Ectodermal cell (in vitro differentiated cells): ENCODE measurements at regions not wholly inside any gene's neighbourhood (a gene's known extent, or its start where the extent isn't known, plus 50 kb on each side); places are given as distances from the start of the nearest gene placed in this dataset.

Source experiments
- H3K27ac ChIP-seq: 2 replicates; pipeline ENCODE4 v1.7.0; 2013; ENCODE audit warnings: mild to moderate bottlenecking, low read depth, low read length; ENCODE audit not compliant: insufficient read depth, poor library complexity, severe bottlenecking
- H3K27me3 ChIP-seq: 2 replicates; pipeline ENCODE4 v1.7.0; 2013; ENCODE audit warnings: mild to moderate bottlenecking, low read length; ENCODE audit not compliant: insufficient read depth, control insufficient read depth, poor library complexity, severe bottlenecking
- H3K36me3 ChIP-seq: one replicate; pipeline ENCODE4 v1.7.0; 2013; ENCODE audit warnings: low read length; ENCODE audit not compliant: control insufficient read depth, insufficient read depth
- H3K4me1 ChIP-seq: one replicate; pipeline ENCODE4 v1.7.0; 2013; ENCODE audit warnings: low read length; ENCODE audit not compliant: control insufficient read depth, insufficient read depth
- H3K4me3 ChIP-seq: 2 replicates; pipeline ENCODE4 v1.7.0; 2013; ENCODE audit warnings: low read depth, low read length, control low read depth; ENCODE audit not compliant: insufficient read depth
- H3K9me3 ChIP-seq: 2 replicates; pipeline ENCODE4 v1.7.0; 2013; ENCODE audit warnings: mild to moderate bottlenecking, low read length, moderate library complexity; ENCODE audit not compliant: control insufficient read depth
- WGBS, 2 experiments: methylation state at CpG; one replicate each; pipeline ENCODE4 v1.1.7; 2013; ENCODE audit warnings: missing lambda C conversion rate in 2 of 2; 5-methylcytosine and 5-hydroxymethylcytosine counted together

GRCh38 chr14:86799244-86799647, 1193.7 kb downstream of the GALC start:
- no peak overlapping the region for H3K27ac ChIP-seq
- no peak overlapping the region for H3K4me3 ChIP-seq
- 96% methylated on average over 1 to 2 of the region's 2 CpGs for WGBS, 2 experiments
- H3K4me1 ChIP-seq, result no peaks in the 10 kb centered on the region
- H3K9me3 ChIP-seq, result no peaks in the 10 kb centered on the region
- no peaks in the 10 kb centered on the region for H3K36me3 ChIP-seq
- no peaks in the 10 kb centered on the region for H3K27me3 ChIP-seq

- H3K4me3 ChIP-seq, result no peak overlapping the region
Observed at GRCh38 chr14:86798330-86798729, 1194.7 kb downstream of the GALC start.

GRCh38 chr14:86797075-86797351, 1196.0 kb downstream of the GALC start:
- Histone ChIP-seq H3K9me3 (no peaks in the 10 kb centered on the region), H3K4me1 (no peaks in the 10 kb centered on the region), H3K4me3 (no peak overlapping the region), H3K36me3 (no peaks in the 10 kb centered on the region), H3K27ac (no peak overlapping the region), H3K27me3 (no peaks in the 10 kb centered on the region)
- WGBS, 2 experiments, result 83 to 95% methylated on average over 2 of the region's 2 CpGs

More at GRCh38 chr14:86798330-86798729, 1194.7 kb downstream of the GALC start:
- Histone ChIP-seq H3K36me3 (no peaks in the 10 kb centered on the region), H3K9me3 (no peaks in the 10 kb centered on the region), H3K27me3 (no peaks in the 10 kb centered on the region), H3K4me1 (no peaks in the 10 kb centered on the region), H3K27ac (no peak overlapping the region)

GRCh38 chr14:86796221-86797074, 1196.5 kb downstream of the GALC start:
- WGBS, 2 experiments, result 90 to 96% methylated on average over 6 of the region's 6 CpGs
- Histone ChIP-seq H3K27me3 (no peaks in the 10 kb centered on the region), H3K9me3 (no peaks in the 10 kb centered on the region), H3K4me3 (no peak overlapping the region), H3K36me3 (no peaks in the 10 kb centered on the region), H3K4me1 (no peaks in the 10 kb centered on the region), H3K27ac (no peak overlapping the region)

GRCh38 chr14:86794689-86795088, 1198.3 kb downstream of the GALC start:
- Histone ChIP-seq H3K36me3 (no peaks in the 10 kb centered on the region), H3K27me3 (no peaks in the 10 kb centered on the region), H3K4me3 (no peak overlapping the region), H3K4me1 (no peaks in the 10 kb centered on the region), H3K9me3 (no peaks in the 10 kb centered on the region), H3K27ac (no peak overlapping the region)

GRCh38 chr14:86790408-86791364, 1202.3 kb downstream of the GALC start:
- no peak overlapping the region for H3K4me3 ChIP-seq
- H3K36me3 ChIP-seq, result no peaks in the 10 kb centered on the region
- H3K27me3 ChIP-seq, result no peaks in the 10 kb centered on the region
- WGBS, 2 experiments, result 89 to 91% methylated on average over 3 to 5 of the region's 5 CpGs
- H3K27ac ChIP-seq, result no peak overlapping the region
- no peaks in the 10 kb centered on the region for H3K9me3 ChIP-seq
- H3K4me1 ChIP-seq, result no peaks in the 10 kb centered on the region

- H3K9me3 ChIP-seq, result no peaks in the 10 kb centered on the region
- H3K4me1 ChIP-seq, result no peaks in the 10 kb centered on the region
- no peaks in the 10 kb centered on the region for H3K36me3 ChIP-seq
- no peaks in the 10 kb centered on the region for H3K27me3 ChIP-seq
- no peak overlapping the region for H3K4me3 ChIP-seq
- WGBS, 2 experiments, result 100% methylated on average over 1 of the region's 1 CpG; no CpG with 5 or more reads in 1 of the 2 experiments
- H3K27ac ChIP-seq, result no peak overlapping the region
Observed at GRCh38 chr14:86788224-86788623, 1204.8 kb downstream of the GALC start.

- WGBS, 2 experiments, result 94 to 95% methylated on average over 3 of the region's 3 CpGs
- Histone ChIP-seq H3K9me3 (no peaks in the 10 kb centered on the region), H3K36me3 (no peaks in the 10 kb centered on the region), H3K4me1 (no peaks in the 10 kb centered on the region), H3K27me3 (no peaks in the 10 kb centered on the region), H3K27ac (no peak overlapping the region), H3K4me3 (no peak overlapping the region)
Observed at GRCh38 chr14:86787717-86788116, 1205.3 kb downstream of the GALC start.

- no peaks in the 10 kb centered on the region for H3K9me3 ChIP-seq
- no peaks in the 10 kb centered on the region for H3K27me3 ChIP-seq
- no peaks in the 10 kb centered on the region for H3K36me3 ChIP-seq
- H3K4me3 ChIP-seq, result no peak overlapping the region
- H3K27ac ChIP-seq, result no peak overlapping the region
- WGBS, 2 experiments, result 96 to 98% methylated on average over 4 to 5 of the region's 6 CpGs
- H3K4me1 ChIP-seq, result no peaks in the 10 kb centered on the region
Observed at GRCh38 chr14:86782092-86782580, 1210.8 kb downstream of the GALC start.

- no peaks in the 10 kb centered on the region for H3K9me3 ChIP-seq
- no peaks in the 10 kb centered on the region for H3K27me3 ChIP-seq
- no peaks in the 10 kb centered on the region for H3K36me3 ChIP-seq
- WGBS, 2 experiments, result 83 to 94% methylated on average over 1 of the region's 1 CpG
- no peak overlapping the region for H3K27ac ChIP-seq
- no peak overlapping the region for H3K4me3 ChIP-seq
- H3K4me1 ChIP-seq, result no peaks in the 10 kb centered on the region
Observed at GRCh38 chr14:86780876-86781510, 1212.0 kb downstream of the GALC start.
